HUDEP-2 (cell line): ENCODE measurements at regions not wholly inside any gene's neighbourhood (a gene's known extent, or its start where the extent isn't known, plus 50 kb on each side); places are given as distances from the start of the nearest gene placed in this dataset.
"Not testable (repeated sequence)": the region's sequence is repeated elsewhere in the genome, so short reads cannot be mapped to it uniquely, and the experiment has no call there.

Experiments
- DNase-seq, 76 experiments: peaks; one replicate each; lab custom pipeline; 2025; ENCODE audit not compliant: unreplicated experiment in 76 of 76; lab: John Stamatoyannopoulos, UW

DNA sequence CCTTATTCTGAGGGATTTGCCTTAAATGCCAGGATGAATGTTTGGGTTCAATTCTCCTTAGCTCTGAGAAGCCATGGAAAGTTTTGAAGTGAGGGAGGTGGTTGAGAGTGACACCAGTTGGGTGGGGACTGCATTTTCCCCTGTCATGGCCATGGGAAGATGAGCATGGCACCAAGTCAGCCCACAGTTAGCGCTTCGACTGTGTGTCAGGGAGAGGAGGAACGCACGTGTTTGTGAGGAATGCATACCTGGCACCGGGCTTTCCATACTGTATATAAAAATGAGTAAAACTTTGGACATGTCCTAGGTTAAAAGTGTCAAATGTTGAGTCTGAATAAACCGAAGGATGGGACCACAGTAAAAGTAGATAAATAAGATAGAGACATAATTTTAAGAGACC, 187.5 kb upstream of the KL start:
- no peak for DNase-seq

DNA sequence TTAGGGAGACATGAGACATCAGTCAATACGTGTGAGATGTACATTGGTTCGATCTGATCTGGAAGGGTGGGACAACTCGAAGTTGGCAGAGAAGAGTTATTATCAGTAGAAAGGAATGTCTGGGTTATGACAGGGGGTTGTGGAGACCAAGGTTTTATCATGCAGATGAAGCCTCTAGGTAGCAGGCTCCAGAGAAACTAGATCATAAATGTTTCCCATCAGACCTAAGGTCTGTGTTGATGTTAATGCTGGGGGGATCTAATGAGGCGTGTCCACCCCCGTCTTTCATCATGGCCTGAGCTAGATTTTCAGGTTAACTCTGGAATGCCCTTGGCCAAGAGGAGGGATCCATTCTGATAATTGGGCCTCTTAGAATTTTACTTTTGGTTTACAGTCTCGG, 187.0 kb upstream of the KL start:
- no peak for DNase-seq

DNA sequence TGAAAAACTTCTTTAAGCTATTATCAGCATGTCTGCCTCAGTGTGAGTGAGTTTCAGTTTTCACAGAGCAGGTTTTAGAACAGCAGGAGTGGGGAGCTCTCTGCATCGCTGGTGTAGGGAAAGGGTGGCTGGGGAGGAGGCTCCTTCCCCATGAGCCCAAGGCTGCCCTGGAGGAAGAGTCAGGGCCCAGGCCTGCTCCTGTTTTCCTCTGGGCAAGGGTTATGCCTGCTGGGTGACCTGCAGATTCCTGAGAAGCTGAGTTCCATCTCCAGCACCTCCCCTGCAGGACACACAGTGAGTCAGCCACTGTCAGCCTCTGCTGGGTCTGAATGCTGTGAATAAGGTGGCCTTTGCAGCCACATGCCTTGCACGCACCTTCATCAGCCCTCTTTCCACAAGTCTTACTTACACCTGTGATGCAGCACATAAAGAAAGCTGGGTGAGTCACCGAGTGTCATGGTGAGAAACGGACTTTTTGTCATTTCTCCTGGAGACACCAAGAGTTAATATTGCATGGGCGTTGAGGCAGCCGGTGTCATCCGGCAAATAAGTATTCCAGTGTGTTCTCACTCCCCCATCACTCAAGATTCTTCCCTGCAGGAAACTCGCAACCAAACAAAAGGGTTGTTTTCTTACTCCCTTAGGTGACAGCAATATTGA, 186.4 kb upstream of the KL start:
- no peak for DNase-seq

DNA sequence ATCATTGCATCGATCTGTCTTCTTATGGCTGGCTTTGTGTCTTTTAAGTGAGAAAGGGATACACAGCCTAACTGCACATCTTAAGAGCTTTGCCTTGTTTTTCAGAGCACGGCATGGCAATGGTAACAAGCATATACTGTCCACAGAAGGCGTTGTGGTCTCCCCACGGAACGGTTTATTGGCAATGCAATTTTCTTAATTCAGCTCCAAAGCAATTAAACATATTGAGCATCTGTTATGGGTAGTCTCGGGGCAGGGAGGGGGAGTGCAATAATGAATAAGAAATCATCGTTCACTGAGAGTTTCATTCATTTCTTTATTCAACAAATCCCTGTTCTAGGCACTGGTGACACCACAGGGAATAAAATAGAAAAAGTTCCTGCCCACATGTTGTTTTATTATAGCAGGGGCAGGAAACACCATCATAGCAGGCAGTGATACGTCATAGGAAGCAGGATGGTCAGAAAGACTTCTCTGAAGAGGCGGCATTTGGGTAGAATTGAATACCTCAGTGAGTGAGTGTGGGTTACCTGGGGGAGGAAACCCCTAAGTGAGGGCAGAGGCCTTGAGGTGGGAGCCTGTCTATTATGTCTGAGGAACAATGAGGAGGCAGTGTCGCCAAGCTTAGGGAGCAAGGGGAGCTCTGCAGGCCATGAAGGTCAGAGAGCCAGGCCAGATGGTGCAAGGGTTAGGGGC, 185.7 kb upstream of the KL start:
- no peak for DNase-seq

DNA sequence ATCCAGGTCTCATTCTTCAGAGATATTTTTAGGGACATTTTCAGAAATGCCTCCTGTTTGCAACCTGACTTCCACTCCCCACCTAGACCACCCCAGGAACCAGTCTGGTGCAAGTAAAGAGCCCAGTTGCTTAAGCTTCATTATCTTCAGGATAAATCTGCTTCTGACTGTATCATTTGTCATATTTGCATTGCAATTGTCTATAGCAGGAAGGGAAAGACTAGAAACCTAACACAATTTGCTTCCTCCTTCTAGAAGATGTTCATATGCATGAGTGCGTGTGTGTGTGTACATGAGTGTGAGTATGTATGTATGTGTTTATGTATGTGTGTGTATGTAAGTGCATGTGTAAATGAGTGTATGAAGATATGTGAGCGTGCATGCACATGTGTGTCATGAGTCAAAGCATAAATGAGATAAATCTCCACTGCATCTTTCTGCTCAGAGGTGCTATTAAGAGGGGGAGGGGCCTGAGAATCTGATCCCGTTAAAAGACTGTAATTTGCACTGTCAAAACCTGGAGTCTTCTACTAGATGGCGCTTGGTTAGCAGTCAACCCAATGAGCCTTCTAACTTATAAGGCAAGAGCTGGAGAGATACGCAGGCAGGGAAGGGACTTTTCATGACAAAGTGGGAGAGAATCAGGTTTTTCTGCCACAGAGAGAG, 178.8 kb upstream of the KL start:
- DNase-seq = no peak

DNA sequence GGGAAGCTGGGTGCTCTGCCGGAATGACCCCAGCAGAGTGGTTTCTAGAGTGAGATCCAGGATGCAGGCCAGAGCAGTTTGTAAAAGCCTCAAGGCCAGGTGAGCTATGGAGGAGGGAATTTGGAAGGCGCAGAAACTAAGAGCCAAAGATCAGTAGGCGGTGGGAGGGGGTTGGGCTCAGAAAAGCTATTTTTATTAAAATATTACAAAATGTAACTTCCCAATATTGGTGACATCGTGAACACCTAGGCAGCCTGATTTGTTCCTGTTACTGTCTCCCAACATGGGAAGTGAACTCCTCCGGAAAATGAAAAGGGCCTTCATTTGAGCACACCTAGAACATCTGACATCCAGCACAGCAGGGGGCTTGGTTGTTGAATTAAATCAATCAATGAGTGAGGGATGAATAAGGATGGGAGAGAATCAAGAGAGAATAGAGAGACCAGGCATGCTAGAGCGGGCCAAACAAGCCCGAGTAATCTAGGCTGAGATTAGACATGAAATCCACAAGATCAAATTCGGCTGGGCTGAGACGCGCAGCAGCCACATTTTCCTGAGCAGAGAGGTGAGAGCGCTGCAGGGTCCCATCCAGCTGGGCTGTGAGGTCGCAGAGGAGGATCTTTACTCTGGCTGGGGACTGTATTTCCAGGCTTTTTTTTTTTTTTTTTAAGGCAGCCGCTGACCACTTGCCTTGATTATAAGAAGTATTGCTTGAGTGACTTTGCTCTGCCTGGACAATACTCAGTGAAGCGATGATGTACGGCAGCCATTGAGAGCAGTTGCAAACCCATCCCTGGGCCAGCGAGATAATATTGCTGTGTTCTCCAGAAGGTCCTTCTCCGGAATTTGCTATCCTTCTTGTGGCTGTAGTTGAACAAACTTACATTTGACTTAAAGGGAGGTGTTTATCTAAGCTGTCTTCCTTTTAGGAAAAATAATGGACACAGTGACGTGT, 178.0 kb upstream of the KL start:
- DNase-seq = no peak

DNA sequence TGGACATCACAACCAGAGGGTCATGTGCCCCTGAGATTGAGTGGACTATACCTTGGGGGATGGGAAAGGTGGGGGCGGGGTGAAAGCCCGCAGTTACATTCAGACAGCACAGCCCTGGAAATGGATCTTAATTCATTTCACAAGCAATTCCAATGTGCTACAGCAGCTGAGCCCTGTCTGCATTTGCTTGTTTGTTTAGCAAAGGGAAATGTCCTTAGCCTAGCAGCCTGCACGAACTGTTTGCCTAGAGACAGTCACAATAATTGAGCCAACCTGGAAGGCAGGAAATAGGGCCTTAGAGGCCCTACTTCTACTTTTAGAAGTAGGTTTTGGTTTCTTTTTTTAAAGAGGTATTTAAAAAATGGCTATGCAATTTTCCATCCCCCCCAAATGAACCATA, 177.3 kb upstream of the KL start:
- DNase-seq = no peak

DNA sequence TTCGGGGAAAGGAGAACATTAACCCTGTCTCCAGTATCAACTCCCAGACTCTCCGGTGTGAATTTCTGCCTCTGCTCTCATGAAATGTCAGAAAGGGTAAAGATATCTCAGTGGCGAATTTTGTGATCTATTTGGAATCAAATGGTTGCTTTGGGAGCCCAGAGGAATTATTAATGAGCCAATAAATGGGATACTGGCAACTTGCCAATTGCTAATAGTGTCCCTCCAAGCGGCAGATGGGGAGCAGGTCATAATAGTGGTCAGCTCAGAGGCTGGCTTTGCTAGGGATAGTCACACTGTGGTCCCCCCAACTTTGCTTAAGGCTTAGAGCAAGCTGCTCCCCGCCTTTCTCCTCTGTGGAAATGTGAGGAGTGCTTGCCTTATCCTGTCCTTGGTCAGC, 176.1 kb upstream of the KL start:
- DNase-seq = no peak

DNA sequence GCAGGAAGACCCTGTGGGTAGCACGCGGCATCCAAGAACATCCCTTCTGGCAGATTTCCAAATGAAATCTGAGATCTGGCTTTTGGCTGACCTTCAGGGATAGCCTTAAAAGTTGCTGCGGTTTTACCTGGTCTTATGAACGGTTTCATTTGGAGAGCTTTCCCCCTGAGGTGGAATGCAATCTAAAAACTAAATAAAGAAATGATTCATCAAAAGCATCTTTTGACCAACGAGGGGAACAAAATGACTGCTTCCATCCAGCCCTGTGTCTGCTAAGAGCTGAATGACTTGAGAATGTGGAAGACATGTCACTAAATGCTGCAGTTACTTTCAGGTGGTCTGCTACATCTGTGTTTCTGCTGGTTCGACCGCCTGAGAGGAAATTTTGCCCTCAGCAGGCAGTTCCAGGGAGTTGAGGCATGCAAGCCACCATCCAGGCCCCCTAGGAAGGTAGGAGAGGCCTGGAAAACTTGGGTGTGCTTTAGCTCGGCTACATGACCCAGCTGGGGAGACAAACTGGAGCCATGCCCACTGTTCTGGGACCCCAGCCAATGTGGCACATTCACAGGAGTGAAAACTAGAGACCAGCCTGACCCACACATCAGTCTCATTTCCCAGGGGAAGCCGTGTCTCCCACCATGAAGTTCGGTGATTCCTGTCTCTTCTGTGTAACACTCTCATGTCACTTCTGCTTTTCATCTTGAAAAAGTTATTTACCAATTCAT, 175.1 kb upstream of the KL start:
- DNase-seq = no peak

DNA sequence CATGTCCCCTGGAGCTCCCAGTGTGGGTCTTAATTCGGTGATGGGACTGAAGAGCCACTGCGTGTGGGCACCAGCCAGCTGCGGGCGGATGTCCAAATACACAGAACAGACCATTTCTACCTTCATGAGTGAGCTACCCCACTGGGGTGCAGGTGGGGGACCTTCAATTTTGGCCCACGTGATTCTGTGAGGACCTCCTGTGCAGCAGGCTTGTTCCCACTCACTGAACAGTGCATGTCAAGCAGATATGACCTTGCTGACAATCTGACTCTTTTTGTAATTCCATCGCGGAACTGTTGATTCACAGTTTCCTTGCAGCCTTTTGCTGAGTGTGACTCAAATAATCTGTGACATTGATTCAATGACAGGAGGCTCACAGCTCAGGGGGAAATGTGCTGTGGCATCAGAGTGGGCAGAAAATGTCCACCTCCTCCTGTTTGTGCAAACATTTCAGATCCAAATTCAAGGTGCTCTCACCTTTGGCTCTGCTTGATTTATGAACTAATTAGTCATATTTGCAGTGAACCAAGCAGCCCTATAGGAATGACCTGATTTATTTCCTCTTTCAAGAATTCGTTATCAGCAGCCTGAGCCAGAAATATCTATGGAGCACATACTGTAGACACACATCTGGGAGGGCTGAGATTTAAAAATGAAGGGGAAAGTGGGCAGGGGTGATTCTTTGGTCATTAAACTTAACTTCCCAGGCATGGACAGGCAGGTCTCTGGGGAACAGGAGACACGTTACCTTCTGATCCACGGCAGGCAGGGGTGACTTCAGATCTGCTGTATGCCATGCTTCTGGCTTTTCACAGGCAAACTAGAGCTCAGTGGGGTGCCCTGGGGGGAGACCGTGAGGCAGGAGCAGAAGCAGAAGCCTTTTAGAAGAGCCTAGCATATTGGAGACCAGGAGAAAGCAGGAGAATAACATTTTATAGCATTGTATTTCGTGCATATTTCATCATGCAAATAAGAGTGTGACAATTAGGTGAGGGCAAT, 170.0 kb upstream of the KL start:
- no peak for DNase-seq

DNA sequence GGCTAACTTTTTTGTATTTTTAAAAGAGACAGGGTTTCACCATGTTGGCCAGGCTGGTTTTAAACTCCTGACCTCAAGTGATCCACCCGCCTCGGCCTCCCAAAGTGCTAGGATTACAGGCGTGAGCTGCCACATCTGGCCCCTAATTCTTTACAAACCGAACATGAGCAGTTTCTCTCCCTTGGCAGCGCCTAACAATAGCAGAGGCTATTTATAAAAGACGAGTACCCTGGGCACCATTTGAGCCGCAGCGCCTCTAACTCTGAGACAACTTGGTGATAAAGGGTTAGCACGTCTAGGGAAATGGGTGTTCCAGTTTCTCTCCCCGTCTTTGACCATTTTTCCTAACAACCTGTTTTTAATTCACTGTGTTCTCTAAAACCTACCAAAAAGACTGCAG, 168.2 kb upstream of the KL start:
- DNase-seq = not testable (repeated sequence)

DNA sequence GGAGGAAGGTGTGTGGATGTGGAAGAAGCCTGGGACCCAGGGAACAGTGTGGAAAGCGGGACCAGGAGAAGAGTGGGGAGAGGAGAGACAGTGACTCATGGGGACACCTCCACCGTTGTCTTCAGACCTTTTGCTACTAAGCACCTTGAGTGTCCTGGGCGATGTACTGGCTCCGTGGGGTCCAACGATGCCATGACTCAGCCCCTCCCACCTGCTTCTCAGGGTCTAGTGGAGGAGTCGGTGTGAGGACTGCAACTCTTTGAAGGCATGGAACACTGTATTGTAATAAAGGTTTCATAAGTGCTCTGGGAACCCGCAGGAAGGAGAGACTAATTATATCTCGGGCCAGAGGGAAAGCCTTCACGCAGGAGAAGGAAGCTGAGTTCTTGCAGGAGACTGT, 166.9 kb upstream of the KL start:
- DNase-seq = no peak

DNA sequence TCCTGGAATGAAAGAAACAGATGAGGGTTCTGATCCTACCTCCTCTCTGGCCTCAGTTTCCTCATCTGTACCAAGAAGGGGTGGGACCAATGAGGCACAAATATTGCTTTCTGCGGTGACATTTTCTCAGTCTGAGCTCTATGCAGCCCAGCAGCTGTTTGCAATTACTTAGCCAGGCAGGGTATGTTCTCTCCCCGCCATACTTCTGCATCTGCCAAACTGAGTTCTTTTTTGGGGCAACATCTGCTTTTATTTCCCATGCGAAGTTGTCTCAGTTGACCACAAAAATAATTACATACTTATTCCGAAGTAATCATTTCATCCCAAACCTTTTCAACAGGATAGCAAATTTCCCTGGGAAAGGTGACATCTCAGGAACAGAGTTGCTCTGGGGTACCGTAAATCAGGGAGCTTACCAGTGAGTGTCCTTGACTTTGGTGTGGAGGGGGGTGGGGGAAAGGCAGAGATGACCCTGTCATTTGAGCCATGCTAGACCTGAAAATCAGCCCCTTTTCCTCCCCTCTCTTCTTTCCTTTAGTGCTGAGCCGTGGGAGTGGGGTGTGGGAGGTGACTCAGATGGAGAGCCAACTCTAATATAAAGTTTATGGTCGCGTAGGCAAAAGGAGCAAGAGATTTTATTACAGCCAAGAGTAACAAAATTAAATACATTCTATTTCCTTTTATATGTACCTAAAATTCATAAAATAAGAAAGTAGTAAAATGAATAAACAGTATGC, 165.7 kb upstream of the KL start:
- no peak for DNase-seq

DNA sequence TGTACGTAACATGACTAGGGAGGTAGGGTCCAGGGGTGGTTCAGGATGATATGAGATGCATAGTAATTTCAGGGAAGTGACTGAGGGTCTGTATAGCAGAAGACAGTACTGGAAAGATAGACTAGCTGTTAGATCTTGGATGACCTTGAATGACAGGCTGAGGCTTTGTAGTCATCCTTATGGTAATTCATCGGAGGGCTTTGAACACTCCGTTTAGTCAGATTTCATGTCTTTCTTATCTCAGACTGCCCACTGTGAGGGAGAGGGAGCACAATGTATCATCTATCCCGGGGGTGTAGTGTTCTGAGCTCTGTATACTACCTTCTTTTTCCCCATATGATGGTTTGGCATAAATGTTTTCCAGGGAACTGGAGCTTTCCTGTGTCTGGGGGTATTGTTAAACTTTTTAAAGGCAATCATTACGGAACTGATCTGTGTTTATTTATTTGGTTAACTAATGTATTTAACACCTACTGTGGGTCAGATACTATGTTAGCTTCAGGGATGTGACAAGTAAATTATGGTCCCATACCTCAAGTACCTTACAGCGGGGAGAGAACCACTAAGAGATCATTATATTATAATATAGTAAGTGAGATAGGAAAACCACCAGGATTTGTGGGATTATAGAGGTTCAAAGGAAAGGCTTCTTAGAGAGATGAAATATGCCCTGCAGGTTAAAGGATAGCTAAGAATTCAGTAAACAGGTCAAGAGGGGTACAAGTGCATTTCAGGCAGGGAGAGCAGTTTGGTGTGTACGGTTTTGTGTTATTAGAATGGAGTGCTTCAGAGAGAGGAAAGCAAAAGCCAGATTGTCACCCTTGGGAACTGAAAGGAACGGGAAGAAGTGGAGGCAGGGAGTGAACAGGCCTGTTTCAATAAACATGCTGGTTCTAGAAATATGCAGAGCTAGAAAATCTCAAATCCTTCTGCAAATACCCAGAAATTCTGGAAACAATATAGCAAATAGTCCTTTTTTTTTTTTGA, 164.8 kb upstream of the KL start:
- DNase-seq = no peak

DNA sequence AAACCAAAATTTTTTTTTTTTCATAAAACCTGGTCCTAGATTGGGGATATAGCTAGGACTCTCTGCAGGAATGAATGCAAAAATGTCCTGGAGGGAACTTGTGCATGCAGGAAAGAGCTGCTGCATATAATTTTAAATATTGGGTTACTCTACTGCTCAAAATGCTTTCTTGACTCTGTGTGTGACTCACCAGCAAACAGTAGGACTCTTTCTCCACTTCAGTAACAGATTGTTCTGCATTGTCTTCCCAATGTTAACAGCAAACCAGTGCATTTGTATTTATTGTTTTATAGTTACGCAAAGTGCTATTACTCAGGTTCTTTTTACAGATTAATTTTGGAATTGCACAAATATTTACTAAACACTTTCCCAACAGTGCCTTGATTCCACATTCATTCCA, 163.7 kb upstream of the KL start:
- DNase-seq = no peak

DNA sequence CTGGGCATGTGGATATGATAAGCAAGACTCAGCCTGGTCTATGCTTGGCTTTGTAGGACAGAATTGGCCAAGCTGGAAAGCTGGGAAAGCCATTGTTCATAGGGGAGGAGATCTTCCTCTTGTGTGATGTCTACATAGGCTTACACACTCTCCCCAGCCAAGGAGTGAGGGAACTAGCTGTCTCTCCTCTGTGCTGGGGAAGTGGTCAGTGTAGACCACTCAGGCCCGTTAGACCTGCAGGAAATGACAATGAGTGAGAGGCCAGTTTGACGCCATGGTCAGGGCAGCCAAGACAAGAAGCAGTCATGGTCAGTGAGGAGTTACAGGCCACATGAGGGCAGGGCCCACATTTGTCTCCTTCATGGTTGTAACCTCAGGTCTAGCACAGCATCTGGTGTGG, 159.1 kb upstream of the KL start:
- DNase-seq = no peak

DNA sequence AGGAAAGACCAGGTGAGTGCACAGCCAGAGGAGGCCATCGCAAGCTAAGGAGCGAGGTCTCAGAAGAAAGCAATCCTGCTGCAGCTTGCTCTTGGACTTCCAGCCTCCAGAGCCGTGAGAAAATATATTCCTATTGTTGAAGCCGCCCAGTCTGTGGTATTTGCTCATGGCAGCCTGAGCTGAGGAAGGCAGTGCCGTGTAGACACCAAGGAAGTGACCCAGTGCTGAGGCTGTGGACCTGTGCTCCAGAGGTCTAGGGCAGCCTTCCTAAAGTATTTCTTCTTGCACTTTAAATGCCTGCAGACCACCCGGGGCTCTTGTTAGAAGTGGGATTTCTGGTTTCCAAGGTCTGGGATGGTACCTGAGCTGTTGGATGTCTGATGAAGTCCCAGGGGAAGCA, 158.5 kb upstream of the KL start:
- DNase-seq = no peak
